A549 (cell line): ENCODE measurements at regions not wholly inside any gene's neighbourhood (a gene's known extent, or its start where the extent isn't known, plus 50 kb on each side); places are given as distances from the start of the nearest gene placed in this dataset.

Experiments
- ATAC-seq, 2 experiments: fragments of 200-7000 bp in 1 of 2; fragments of >200 bp in 1 of 2; cut with Nextera tagmentation in 1 of 2; cut with Tn5 transposase in 1 of 2; 3 replicates each; pipeline versions ENCODE4 v1.8.0 to v1.9.1; 2018 to 2020; ENCODE audit warnings: mild to moderate bottlenecking in 1 of 2, moderate library complexity in 1 of 2
- CTCF ChIA-PET: fragments of 300-600 bp; sonication (Branson Sonifier 250); formaldehyde crosslinking; extraction: SDS; loops from one replicate; lab custom pipeline; 2021; ENCODE audit warnings: antibody characterized with exemption, inconsistent platforms; lab: Yijun Ruan, JAX
- POLR2A ChIA-PET: fragments of 350-600 bp; formaldehyde crosslinking; extraction: SDS; loops from one replicate; lab custom pipeline; 2021; ENCODE audit warnings: antibody characterized with exemption, inconsistent platforms; lab: Yijun Ruan, JAX
- DNase-seq, 2 experiments: peaks; one replicate each; pipeline versions ENCODE4 v3.0.0 to v3.0.0-alpha.2; 2011 to 2016; ENCODE audit warnings: low read depth in 1 of 2, low spot score in 1 of 2
- FAIRE-seq: peaks from 2 replicates; lab custom pipeline; 2011; peaks lifted over from hg19 to GRCh38; lab: Jason Lieb, UNC
- H3K27ac ChIP-seq, 2 experiments: fragments of >200 bp; sonication (Bioruptor Twin); formaldehyde crosslinking; 3 replicates each; pipeline ENCODE4 v1.5.1; 2016 to 2017
- H3K4me1 ChIP-seq: fragments of >200 bp; sonication (Bioruptor Twin); formaldehyde crosslinking; 3 replicates; pipeline ENCODE4 v1.6.1; 2016
- H3K4me2 ChIP-seq: fragments of >200 bp; sonication (Bioruptor Twin); formaldehyde crosslinking; 3 replicates; pipeline ENCODE4 v1.6.1; 2016
- H3K4me3 ChIP-seq: fragments of >200 bp; sonication (Bioruptor Twin); formaldehyde crosslinking; 3 replicates; pipeline ENCODE4 v1.5.1; 2016
- H3K9me3 ChIP-seq: fragments of >200 bp; sonication (Bioruptor Twin); formaldehyde crosslinking; 3 replicates; pipeline ENCODE4 v1.6.1; 2016
- BHLHE40 ChIP-seq: IDR thresholded peaks from 2 replicates; pipeline ENCODE4 v1.6.1; 2012; ENCODE audit warnings: low read depth, low read length, inconsistent platforms
- CBX8 ChIP-seq: fragments of 200-600 bp; sonication (generic); IDR thresholded peaks from 2 replicates; pipeline ENCODE4 v1.6.1; 2016
- CEBPB ChIP-seq, 2 experiments: fragments of >200 bp in 1 of 2; sonication (Bioruptor Twin) in 1 of 2; formaldehyde crosslinking in 1 of 2; IDR thresholded peaks; 2 replicates each; pipeline ENCODE4 v1.6.1; 2012 to 2016
- EHF ChIP-seq: fragments of 250-450 bp; sonication (Bioruptor Pico); IDR thresholded peaks from 2 replicates; pipeline ENCODE4 v1.5.0; 2020; ENCODE audit warnings: mild to moderate bottlenecking
- FOSB ChIP-seq: fragments of 250-450 bp; sonication (Bioruptor Pico); IDR thresholded peaks from 2 replicates; pipeline ENCODE4 v1.5.0; 2020; ENCODE audit warnings: mild to moderate bottlenecking, moderate library complexity
- FOXS1 ChIP-seq: fragments of 250-450 bp; sonication (Bioruptor Pico); IDR thresholded peaks from 2 replicates; pipeline ENCODE4 v1.5.0; 2020; ENCODE audit warnings: mild to moderate bottlenecking, moderate library complexity
- GATA3 ChIP-seq: IDR thresholded peaks from 2 replicates; pipeline ENCODE4 v1.6.1; 2012; ENCODE audit warnings: borderline replicate concordance
- HDAC2 ChIP-seq: fragments of 200-600 bp; sonication (generic); IDR thresholded peaks from 2 replicates; pipeline ENCODE4 v1.6.1; 2016
- HOXB13 ChIP-seq: fragments of 250-450 bp; sonication (Bioruptor Pico); IDR thresholded peaks from 2 replicates; pipeline ENCODE4 v1.5.0; 2020; ENCODE audit warnings: low read depth, mild to moderate bottlenecking, moderate library complexity
- HOXB5 ChIP-seq: fragments of 250-450 bp; sonication (Bioruptor Pico); IDR thresholded peaks from 2 replicates; pipeline ENCODE4 v1.5.0; 2020; ENCODE audit warnings: mild to moderate bottlenecking, moderate library complexity
- KDM1A ChIP-seq: fragments of 200-600 bp; sonication (generic); IDR thresholded peaks from 2 replicates; pipeline ENCODE4 v1.6.1; 2016; ENCODE audit warnings: low read depth, mild to moderate bottlenecking
- MAFK ChIP-seq: fragments of 450-650 bp; IDR thresholded peaks from 2 replicates; pipeline ENCODE4 v1.6.1; 2014; ENCODE audit not compliant: partially characterized antibody
- MAZ ChIP-seq: fragments of 150-350 bp; IDR thresholded peaks from 2 replicates; pipeline ENCODE4 v1.6.1; 2014; ENCODE audit warnings: antibody characterized with exemption, low read depth, low read length, borderline replicate concordance
- NFE2L2 ChIP-seq: fragments of 150-350 bp; conservative IDR thresholded peaks from 2 replicates; pipeline ENCODE4 v1.6.1; 2014; ENCODE audit warnings: low read length
- NPAS2 ChIP-seq: fragments of 250-450 bp; sonication (Bioruptor Pico); IDR thresholded peaks from 2 replicates; pipeline ENCODE4 v1.8.0; 2022; ENCODE audit warnings: mild to moderate bottlenecking, moderate library complexity, borderline replicate concordance
- PHF8 ChIP-seq: fragments of 200-600 bp; sonication (generic); IDR thresholded peaks from 2 replicates; pipeline ENCODE4 v1.6.1; 2016; ENCODE audit warnings: low read depth, mild to moderate bottlenecking, antibody characterized with exemption, moderate library complexity, borderline replicate concordance
- POLR2A ChIP-seq: IDR thresholded peaks from 2 replicates; pipeline ENCODE4 v1.6.1; 2012; ENCODE audit warnings: mild to moderate bottlenecking, low read length
- RARB ChIP-seq: fragments of 250-450 bp; sonication (Bioruptor Pico); IDR thresholded peaks from 2 replicates; pipeline ENCODE4 v1.8.0; 2021; ENCODE audit warnings: mild to moderate bottlenecking, moderate library complexity
- RNF2 ChIP-seq: fragments of 200-600 bp; sonication (generic); IDR thresholded peaks from 2 replicates; pipeline ENCODE4 v1.6.1; 2016; ENCODE audit warnings: low read depth, mild to moderate bottlenecking, antibody characterized with exemption, moderate library complexity, borderline replicate concordance
- SMC3 ChIP-seq: fragments of >200 bp; sonication (Bioruptor Twin); formaldehyde crosslinking; IDR thresholded peaks from 3 replicates; pipeline ENCODE4 v1.6.1; 2018; ENCODE audit warnings: inconsistent platforms
- ZFP36 ChIP-seq: fragments of 450-650 bp; IDR thresholded peaks from 2 replicates; pipeline ENCODE4 v1.6.1; 2014; ENCODE audit warnings: borderline replicate concordance; ENCODE audit not compliant: partially characterized antibody
- ZNF302 ChIP-seq: fragments of 250-450 bp; sonication (Bioruptor Pico); IDR thresholded peaks from 2 replicates; pipeline ENCODE4 v1.9.0; 2021; ENCODE audit warnings: inconsistent platforms, mild to moderate bottlenecking, moderate library complexity
- WGBS: methylation state at CpG from one replicate; pipeline ENCODE4 v1.1.6; 2017; ENCODE audit errors: missing lambda C conversion rate; 5-methylcytosine and 5-hydroxymethylcytosine counted together
- TF ChIP-seq, protein P1 (sequence below): fragments of 150-350 bp; IDR thresholded peaks from 2 replicates; pipeline ENCODE4 v1.6.1; 2014; ENCODE audit warnings: low read depth, mild to moderate bottlenecking, low read length
- TF ChIP-seq, protein P2 (sequence below): IDR thresholded peaks from 2 replicates; pipeline ENCODE4 v1.6.1; 2012; ENCODE audit warnings: low read depth, borderline replicate concordance
- TF ChIP-seq, protein P3 (sequence below): fragments of 250-450 bp; sonication (Bioruptor Pico); IDR thresholded peaks from 2 replicates; pipeline ENCODE4 v1.5.0; 2020; ENCODE audit warnings: low read depth, mild to moderate bottlenecking, moderate library complexity
- TF ChIP-seq, protein P4 (sequence below): fragments of >200 bp; sonication (Bioruptor Twin); formaldehyde crosslinking; IDR thresholded peaks from 2 replicates; pipeline ENCODE4 v1.6.1; 2016
- TF ChIP-seq, protein P5 (sequence below): IDR thresholded peaks from 2 replicates; pipeline ENCODE4 v1.6.1; 2012

DNA sequence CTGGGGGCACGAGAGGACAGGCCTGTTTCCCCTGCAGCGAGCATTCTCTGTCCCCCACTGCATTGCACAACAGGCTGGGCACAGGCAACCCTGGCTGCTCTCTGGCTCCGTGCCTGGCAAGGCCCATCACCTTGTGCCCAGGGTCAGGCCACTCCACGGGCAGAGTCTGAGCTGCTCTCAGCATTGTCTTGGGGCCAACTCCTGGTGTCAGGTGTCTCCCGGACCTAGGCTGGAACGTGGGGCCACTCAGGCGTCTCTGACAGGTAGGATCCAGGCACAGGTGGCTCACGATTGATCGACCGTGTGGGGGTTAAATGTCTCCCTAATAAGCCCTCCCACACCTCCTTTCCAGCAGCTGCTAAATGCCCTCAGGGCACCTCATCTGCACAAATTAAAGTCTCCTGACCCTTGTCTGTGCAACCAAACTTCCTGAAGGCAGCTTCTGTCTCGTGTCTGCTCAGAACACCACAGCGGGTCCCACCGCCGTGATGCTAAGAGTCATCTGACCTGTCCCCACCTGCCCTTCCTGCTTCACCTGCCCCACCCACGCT, 66.6 kb upstream of the GPC1 start:
- ATAC-seq (no peak), DNase-seq (no peak), FAIRE-seq (no peak)
- peak overlapping the region; percentile 92 to 97 for H3K27ac ChIP-seq
- TF ChIP-seq CEBPB (IDR thresholded peaks at IDR 0.05): peak; percentile 32 to 53; a peak in 2 of 4 replicates
- TF ChIP-seq, protein P1, sequence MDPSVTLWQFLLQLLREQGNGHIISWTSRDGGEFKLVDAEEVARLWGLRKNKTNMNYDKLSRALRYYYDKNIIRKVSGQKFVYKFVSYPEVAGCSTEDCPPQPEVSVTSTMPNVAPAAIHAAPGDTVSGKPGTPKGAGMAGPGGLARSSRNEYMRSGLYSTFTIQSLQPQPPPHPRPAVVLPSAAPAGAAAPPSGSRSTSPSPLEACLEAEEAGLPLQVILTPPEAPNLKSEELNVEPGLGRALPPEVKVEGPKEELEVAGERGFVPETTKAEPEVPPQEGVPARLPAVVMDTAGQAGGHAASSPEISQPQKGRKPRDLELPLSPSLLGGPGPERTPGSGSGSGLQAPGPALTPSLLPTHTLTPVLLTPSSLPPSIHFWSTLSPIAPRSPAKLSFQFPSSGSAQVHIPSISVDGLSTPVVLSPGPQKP: no peak
- TF ChIP-seq, all 56 proteins: peak for 1
- POLR2A ChIA-PET: no interaction called here
- CTCF ChIA-PET: interaction anchor here (0.7 to 3.5 kb wide), 6 partner anchors 16 to 136 kb away, joined by 3 to 31 read pairs (median 4); no protein-coding TSS in a partner anchor
- Histone ChIP-seq H3K4me1 (peaks cover 56% of the 10 kb centered on the region), H3K4me2 (peak overlapping the region; percentile 62; the same call in 2 of the 3 replicates), H3K9me3 (no peaks in the 10 kb centered on the region), H3K4me3 (no peak overlapping the region)
- 92% methylated on average over 11 of the region's 15 CpGs for WGBS

DNA sequence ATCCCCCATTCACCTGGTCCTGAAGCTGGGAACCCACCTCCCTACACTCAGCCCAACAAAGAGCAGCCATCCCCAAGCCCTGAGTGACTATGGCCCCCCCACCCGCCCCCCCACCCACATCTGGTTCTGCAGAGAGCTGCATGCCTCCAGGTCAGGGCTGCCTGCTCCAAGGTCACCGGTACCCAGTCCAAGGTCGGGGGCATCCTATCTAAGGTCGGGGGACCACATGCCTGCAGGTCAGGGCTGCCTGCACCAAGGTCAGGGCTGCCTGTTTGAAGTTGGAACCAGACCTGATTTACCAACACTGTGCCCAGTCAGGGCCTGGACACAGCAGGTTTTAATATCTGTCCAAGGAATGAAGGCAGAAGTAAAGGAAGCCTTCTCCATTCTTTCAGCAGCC, 66.1 kb upstream of the GPC1 start:
- 43% methylated on average over 2 of the region's 4 CpGs for WGBS
- Histone ChIP-seq H3K4me1 (peaks cover 61% of the 10 kb centered on the region), H3K9me3 (no peaks in the 10 kb centered on the region), H3K27ac (peak overlapping the region; percentile 92 to 97), H3K4me3 (no peak overlapping the region), H3K4me2 (peak overlapping the region; percentile 62; the same call in 2 of the 3 replicates)
- ChIA-PET CTCF (interaction anchor here (1.0 to 3.5 kb wide), 7 partner anchors 8 to 136 kb away, joined by 3 to 31 read pairs (median 4); no protein-coding TSS in a partner anchor), POLR2A (interaction anchor here (0.7 to 1.5 kb wide), 6 partner anchors 13 to 196 kb away, joined by 3 to 22 read pairs (median 6); partner anchors contain the start of gene GPC1)
- no peak for ATAC-seq
- DNase-seq: no peak
- no peak for FAIRE-seq
- TF ChIP-seq ZNF302 (CRISPR knock-in tag) (no peak), POLR2A (no peak), CBX8 (no peak), HDAC2 (no peak), RARB (CRISPR knock-in tag) (no peak), KDM1A (no peak), RNF2 (no peak), HOXB5 (CRISPR knock-in tag) (no peak)
- TF ChIP-seq, protein P2, sequence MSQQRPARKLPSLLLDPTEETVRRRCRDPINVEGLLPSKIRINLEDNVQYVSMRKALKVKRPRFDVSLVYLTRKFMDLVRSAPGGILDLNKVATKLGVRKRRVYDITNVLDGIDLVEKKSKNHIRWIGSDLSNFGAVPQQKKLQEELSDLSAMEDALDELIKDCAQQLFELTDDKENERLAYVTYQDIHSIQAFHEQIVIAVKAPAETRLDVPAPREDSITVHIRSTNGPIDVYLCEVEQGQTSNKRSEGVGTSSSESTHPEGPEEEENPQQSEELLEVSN: no peak

DNA sequence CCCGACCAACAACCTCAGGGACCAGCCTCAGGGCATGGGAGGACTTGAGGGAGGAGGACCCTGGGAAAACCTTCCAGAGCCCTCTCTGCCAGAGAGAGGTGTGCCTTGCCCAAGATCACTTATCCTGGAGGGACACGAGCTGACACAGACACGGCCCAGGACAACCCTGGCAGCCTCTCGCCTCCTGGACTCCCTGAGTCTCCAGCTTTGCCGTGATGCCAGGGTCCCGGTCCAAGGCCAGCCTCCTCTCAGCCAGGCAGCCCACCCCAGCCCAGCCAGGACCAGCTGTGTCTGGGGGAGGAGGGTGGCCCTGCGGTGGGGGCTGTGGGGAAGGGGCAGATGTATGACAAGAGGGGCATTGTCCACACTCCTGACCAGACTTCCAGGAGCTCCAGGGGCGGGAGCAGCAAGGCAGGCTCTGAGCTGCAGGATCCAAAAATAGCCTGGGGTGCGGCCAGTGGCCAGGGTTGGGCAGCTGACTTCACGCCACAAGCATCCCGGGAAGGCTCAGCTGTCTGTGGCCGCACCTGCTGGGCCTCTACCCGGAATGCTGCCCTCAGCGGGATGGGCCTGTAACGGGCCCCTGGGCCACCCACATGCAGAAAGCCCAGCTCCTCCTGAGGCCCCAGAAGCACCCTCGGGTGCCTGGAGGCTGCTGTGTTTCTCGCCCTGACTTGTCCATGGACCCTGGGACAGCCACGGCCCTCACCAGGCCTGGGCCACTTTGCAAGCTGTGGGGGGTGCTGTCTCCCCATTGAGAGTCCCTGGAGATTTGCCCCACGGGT, 65.5 kb upstream of the GPC1 start:
- CTCF ChIA-PET: interaction anchor here (0.6 to 3.5 kb wide), 6 partner anchors 9 to 137 kb away, joined by 3 to 31 read pairs (median 5); no protein-coding TSS in a partner anchor
- Histone ChIP-seq H3K9me3 (no peaks in the 10 kb centered on the region), H3K4me2 (peak overlapping the region; percentile 62), H3K4me1 (peaks cover 68% of the 10 kb centered on the region), H3K4me3 (no peak overlapping the region), H3K27ac (peak overlapping the region; percentile 92 to 97)
- peak; percentile 77 to 84 for ATAC-seq
- peak; percentile 95 for DNase-seq
- WGBS: 5% methylated on average over 11 of the region's 19 CpGs
- POLR2A ChIA-PET: interaction anchor here (0.7 to 1.5 kb wide), 9 partner anchors 13 to 196 kb away, joined by 3 to 22 read pairs (median 4); partner anchors contain the start of gene GPC1
- FAIRE-seq: no peak
- TF ChIP-seq NFE2L2 (no peak), PHF8 (no peak), MAFK (peak; percentile 76), BHLHE40 (no peak), NPAS2 (CRISPR knock-in tag) (no peak), MAZ (no peak), GATA3 (peak; percentile 64; the same call in 1 of the 2 replicates), EHF (peak; percentile 46; the same call in 1 of the 2 replicates), RNF2 (no peak), ZFP36 (no peak), FOSB (no peak), FOXS1 (CRISPR knock-in tag) (no peak), HOXB13 (CRISPR knock-in tag) (peak; percentile 82; the same call in 1 of the 2 replicates), SMC3 (peak; percentile 38)
- TF ChIP-seq, protein P3, sequence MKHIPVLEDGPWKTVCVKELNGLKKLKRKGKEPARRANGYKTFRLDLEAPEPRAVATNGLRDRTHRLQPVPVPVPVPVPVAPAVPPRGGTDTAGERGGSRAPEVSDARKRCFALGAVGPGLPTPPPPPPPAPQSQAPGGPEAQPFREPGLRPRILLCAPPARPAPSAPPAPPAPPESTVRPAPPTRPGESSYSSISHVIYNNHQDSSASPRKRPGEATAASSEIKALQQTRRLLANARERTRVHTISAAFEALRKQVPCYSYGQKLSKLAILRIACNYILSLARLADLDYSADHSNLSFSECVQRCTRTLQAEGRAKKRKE (CRISPR knock-in tag): peak; percentile 97
- TF ChIP-seq, protein P2: peak; percentile 44; the same call in 1 of the 2 replicates
- TF ChIP-seq, protein P1: no peak
- TF ChIP-seq, protein P4, sequence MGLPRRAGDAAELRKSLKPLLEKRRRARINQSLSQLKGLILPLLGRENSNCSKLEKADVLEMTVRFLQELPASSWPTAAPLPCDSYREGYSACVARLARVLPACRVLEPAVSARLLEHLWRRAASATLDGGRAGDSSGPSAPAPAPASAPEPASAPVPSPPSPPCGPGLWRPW: no peak
- TF ChIP-seq, protein P5, sequence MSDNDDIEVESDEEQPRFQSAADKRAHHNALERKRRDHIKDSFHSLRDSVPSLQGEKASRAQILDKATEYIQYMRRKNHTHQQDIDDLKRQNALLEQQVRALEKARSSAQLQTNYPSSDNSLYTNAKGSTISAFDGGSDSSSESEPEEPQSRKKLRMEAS: peak; percentile 68
